ENCODE measurements at regions not wholly inside any gene's neighbourhood (a gene's known extent, or its start where the extent isn't known, plus 50 kb on each side); places are given as distances from the start of the nearest gene placed in this dataset.

GRCh38 chr4:169807934-169808509 lies 50.3 kb upstream of the HPF1 start:
- DNase-seq, result no peak

All from activated naive CD4-positive, alpha-beta T cell treated with Interleukin-2 at 50 U/mL for 16 hours (primary cell).